ENCODE measurements at regions not wholly inside any gene's neighbourhood (a gene's known extent, or its start where the extent isn't known, plus 50 kb on each side); places are given as distances from the start of the nearest gene placed in this dataset.

GRCh38 chr1:239924741-239925350 is 166.8 kb upstream of the FMN2 start:
- no peak for DNase-seq (ENCODE audit: low read depth)

- no peak for DNase-seq (ENCODE audit: low read depth)
Measured at GRCh38 chr1:239926184-239926583, 165.5 kb upstream of the FMN2 start.

GRCh38 chr1:239929317-239929716 is 162.4 kb upstream of the FMN2 start:
- DNase-seq (ENCODE audit: low read depth), result no peak

GRCh38 chr1:239930686-239931262 is 160.9 kb upstream of the FMN2 start:
- no peak for DNase-seq (ENCODE audit: low read depth)

- no peak for DNase-seq (ENCODE audit: low read depth)
Measured at GRCh38 chr1:239931341-239931740, 160.3 kb upstream of the FMN2 start.

- DNase-seq (ENCODE audit: low read depth), result no peak
Measured at GRCh38 chr1:239939602-239940001, 152.1 kb upstream of the FMN2 start.

DNA sequence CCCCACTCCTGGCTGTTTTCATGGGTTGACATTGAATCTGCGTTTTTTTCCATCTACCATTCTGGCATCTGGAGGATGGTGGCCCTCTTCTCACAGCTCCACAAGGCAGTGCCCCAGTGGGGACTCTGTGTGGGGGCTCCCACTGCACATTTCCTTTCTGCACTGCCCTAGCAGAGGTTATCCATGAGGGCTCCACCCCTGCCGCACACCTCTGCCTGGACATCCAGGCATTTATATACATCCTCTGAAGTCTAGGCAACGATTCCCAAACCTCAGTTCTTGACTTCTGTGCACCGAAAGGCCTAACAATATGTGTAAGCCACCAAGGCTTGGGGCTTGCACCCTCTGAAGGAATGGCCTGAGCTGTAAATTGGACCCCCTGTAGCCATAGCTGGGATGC is 147.9 kb upstream of the FMN2 start:
- DNase-seq (ENCODE audit: low read depth), result no peak

- DNase-seq (ENCODE audit: low read depth), result no peak
Measured at GRCh38 chr1:239944666-239945065, 147.0 kb upstream of the FMN2 start.

- no peak for DNase-seq (ENCODE audit: low read depth)
Measured at GRCh38 chr1:239947801-239948200, 143.9 kb upstream of the FMN2 start.

DNA sequence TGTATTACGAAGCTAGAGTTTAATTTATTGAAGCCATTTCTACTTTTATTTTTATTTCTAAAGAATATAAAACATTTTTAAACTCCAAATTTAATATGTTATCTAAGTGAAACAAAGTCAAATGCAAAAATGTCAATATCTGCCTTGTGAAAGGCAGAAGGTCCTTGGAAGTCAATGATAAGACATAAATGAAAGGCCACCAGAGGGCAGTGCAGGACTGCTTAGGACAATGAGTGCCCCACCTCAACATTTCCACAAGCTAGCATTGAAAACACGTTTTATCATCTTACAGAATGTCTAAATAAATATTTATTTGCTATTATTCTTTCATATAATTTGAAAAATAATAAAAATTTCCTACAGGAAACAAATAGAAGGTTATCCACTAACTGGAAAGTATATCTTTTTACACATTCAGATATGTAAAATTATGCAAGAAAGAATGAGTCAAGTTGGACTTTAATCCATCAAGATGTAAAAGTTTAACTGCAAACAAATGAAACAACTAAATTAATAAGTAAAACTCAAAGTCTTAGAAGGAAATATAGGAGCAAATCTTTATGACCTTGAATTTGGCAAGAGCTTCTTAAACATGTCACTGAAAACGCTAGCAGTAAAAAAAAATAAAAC is 140.1 kb upstream of the FMN2 start:
- peak; percentile 41 for DNase-seq (ENCODE audit: low read depth)

GRCh38 chr1:239952348-239953308 is 139.1 kb upstream of the FMN2 start:
- DNase-seq (ENCODE audit: low read depth), result no peak

GRCh38 chr1:239954836-239955235 is 136.8 kb upstream of the FMN2 start:
- no peak for DNase-seq (ENCODE audit: low read depth)

- DNase-seq (ENCODE audit: low read depth), result no peak
Measured at GRCh38 chr1:239955431-239955830, 136.3 kb upstream of the FMN2 start.

DNA sequence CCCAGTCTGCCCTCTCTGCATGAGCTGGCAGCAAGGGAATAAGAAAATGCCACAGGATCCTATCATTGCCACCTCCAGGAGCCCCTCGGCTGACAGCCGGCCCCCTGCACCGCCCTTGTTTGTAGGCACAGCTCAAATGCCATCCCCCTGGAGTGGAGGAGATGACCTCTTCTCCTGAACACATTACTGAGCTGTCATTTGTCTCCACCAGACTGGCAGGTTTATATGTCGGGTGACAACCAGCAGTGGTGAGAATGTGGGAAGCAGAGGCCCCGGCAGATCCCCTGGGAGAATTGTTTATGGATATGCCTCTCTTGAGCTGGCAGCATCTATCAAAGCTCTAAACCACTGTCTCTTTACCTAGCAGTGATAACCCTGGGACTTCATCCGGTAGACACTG is 135.4 kb upstream of the FMN2 start:
- no peak for DNase-seq (ENCODE audit: low read depth)

- DNase-seq (ENCODE audit: low read depth), result no peak
Measured at GRCh38 chr1:239958063-239958462, 133.6 kb upstream of the FMN2 start.

- DNase-seq (ENCODE audit: low read depth), result no peak
Measured at GRCh38 chr1:239960366-239960765, 131.3 kb upstream of the FMN2 start.

DNA sequence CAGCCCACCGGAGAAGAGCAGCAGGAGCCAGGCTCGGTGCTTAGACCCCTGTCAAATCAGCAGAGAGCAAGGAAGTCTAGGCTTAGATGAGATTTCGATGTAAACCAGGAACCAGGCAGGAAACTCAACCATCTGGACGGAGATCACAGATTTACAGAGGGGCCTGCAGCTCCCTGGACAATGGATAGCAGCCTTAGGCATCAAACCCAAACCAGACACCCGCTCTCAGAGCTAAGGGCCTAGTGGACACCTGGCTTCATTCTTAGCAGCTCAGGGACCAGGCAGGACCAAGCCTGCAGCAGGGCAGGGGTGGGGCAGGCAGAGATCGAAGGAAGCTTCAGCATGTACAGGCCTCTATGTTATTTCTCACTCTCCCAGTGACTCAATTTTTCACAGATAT is 127.8 kb upstream of the FMN2 start:
- no peak for DNase-seq (ENCODE audit: low read depth)

- peak; percentile 35 for DNase-seq (ENCODE audit: low read depth)
Measured at GRCh38 chr1:239976130-239976968, 115.3 kb upstream of the FMN2 start.

DNA sequence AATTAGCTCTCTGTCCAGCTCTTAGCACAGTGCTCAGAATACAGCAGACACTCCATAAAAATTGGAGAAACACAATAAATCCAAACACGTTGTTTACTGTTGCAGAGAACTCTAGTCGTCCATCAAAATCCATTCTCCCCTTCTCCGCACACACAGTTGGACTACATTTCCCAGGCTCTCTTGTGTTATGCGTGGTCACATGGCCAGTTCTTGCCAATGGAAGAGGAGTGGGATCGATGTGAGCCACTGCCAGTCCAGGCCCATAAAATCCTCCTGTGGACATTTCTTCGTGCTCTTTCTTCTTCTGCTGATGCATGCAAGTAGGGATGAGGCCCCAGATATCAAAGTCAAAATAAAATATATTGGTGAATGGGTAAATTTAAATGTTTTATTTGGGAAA is 114.3 kb upstream of the FMN2 start:
- no peak for DNase-seq (ENCODE audit: low read depth)

DNA sequence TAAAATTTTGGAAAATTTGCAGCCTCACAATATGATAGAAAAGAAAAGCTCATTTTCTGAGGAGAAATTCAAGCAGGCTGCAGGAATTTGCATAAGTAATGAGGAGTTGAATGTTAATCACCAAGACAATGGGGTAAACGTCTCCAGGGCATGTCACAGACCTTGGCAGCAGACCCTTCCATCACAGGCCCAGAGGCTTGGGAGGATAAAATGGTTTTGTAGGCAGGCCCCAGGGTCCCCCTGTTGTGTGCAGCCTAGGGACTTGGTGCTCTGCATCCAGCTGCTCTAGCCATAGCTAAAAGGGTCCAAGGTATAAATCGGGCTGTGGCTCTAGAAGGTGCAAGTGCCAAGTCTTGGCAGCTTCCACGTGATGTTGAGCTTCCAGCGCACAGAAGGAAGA is 112.2 kb upstream of the FMN2 start:
- DNase-seq (ENCODE audit: low read depth), result no peak

DNA sequence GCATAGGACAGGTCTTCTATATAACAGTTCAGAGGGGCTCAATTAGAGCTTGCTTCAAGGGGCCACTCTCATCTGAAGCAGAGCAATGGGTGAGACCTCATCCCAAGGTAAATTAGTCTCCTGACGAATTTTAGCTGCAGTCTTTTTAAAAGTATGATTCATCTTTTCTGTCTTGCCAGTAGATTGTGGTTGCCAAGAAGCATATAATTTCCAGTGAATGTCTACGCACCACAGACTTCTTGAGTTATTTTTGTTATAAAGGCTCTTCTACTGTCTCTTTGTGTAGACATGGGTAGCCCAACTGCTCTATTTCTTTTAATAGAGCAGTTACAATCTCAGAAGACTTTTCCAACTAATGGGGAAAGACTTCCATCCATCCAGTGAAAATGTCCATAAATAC is 108.9 kb upstream of the FMN2 start:
- DNase-seq (ENCODE audit: low read depth), result no peak

DNA sequence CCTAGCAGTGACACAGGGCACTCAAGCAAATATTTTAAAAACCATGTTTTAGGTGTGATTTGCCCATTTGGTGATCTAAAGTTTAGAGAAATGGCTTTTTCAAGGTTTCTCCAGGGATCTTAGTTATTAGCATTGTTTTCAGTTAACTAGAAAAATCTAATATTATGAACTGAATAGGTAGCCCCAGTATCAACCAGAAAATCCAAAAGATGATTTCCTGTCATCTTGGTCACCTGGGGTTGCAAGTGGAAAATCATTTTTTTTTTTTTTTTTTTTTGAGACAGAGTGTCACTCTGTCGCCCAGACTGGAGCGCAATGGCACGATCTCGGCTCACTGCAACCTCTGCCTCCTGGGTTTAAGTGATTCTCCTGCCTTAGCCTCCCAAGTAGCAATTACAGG is 106.6 kb upstream of the FMN2 start:
- DNase-seq (ENCODE audit: low read depth), result no peak

Measured in activated T-cell treated with anti-CD3 and anti-CD28 coated beads for 1 hour (primary cell).